ENCODE measurements at regions not wholly inside any gene's neighbourhood (a gene's known extent, or its start where the extent isn't known, plus 50 kb on each side); places are given as distances from the start of the nearest gene placed in this dataset.

GRCh38 chr3:177300039-177300833 lies 103.0 kb upstream of the TBL1XR1 start:
- no peak for DNase-seq (ENCODE audit: low read depth in 2 of 2)

- no peak for DNase-seq (ENCODE audit: low read depth in 2 of 2)
Measured at GRCh38 chr3:177300842-177301241, 103.6 kb upstream of the TBL1XR1 start.

- no peak for DNase-seq (ENCODE audit: low read depth in 2 of 2)
Measured at GRCh38 chr3:177306252-177306651, 109.0 kb upstream of the TBL1XR1 start.

- no peak for DNase-seq (ENCODE audit: low read depth in 2 of 2)
Measured at GRCh38 chr3:177307391-177307790, 110.1 kb upstream of the TBL1XR1 start.

- DNase-seq (ENCODE audit: low read depth in 2 of 2) = no peak
Measured at GRCh38 chr3:177307826-177308225, 110.5 kb upstream of the TBL1XR1 start.

GRCh38 chr3:177308286-177308685 lies 111.0 kb upstream of the TBL1XR1 start:
- no peak for DNase-seq (ENCODE audit: low read depth in 2 of 2)

GRCh38 chr3:177308911-177309310 lies 111.6 kb upstream of the TBL1XR1 start:
- no peak for DNase-seq (ENCODE audit: low read depth in 2 of 2)

- DNase-seq (ENCODE audit: low read depth in 2 of 2) = no peak
Measured at GRCh38 chr3:177312491-177312890, 115.2 kb upstream of the TBL1XR1 start.

GRCh38 chr3:177314897-177315296 lies 117.6 kb upstream of the TBL1XR1 start:
- DNase-seq (ENCODE audit: low read depth in 2 of 2) = no peak

- no peak for DNase-seq (ENCODE audit: low read depth in 2 of 2)
Measured at GRCh38 chr3:177317247-177317646, 120.0 kb upstream of the TBL1XR1 start.

GRCh38 chr3:177318559-177318958 lies 121.3 kb upstream of the TBL1XR1 start:
- no peak for DNase-seq (ENCODE audit: low read depth in 2 of 2)

GRCh38 chr3:177320765-177321247 lies 123.5 kb upstream of the TBL1XR1 start:
- no peak for DNase-seq (ENCODE audit: low read depth in 2 of 2)

- DNase-seq (ENCODE audit: low read depth in 2 of 2) = no peak
Measured at GRCh38 chr3:177321819-177322218, 124.5 kb upstream of the TBL1XR1 start.

- DNase-seq (ENCODE audit: low read depth in 2 of 2) = no peak
Measured at GRCh38 chr3:177322881-177323280, 125.6 kb upstream of the TBL1XR1 start.

- DNase-seq (ENCODE audit: low read depth in 2 of 2) = no peak
Measured at GRCh38 chr3:177329854-177330253, 132.6 kb upstream of the TBL1XR1 start.

GRCh38 chr3:177330779-177331178 lies 133.5 kb upstream of the TBL1XR1 start:
- DNase-seq (ENCODE audit: low read depth in 2 of 2) = no peak

GRCh38 chr3:177331203-177331835 lies 134.0 kb upstream of the TBL1XR1 start:
- DNase-seq (ENCODE audit: low read depth in 2 of 2) = no peak

- DNase-seq (ENCODE audit: low read depth in 2 of 2) = no peak
Measured at GRCh38 chr3:177332955-177333354, 135.7 kb upstream of the TBL1XR1 start.

- no peak for DNase-seq (ENCODE audit: low read depth in 2 of 2)
Measured at GRCh38 chr3:177333533-177334520, 136.5 kb upstream of the TBL1XR1 start.

- no peak for DNase-seq (ENCODE audit: low read depth in 2 of 2)
Measured at GRCh38 chr3:177334803-177335202, 137.5 kb upstream of the TBL1XR1 start.

- no peak for DNase-seq (ENCODE audit: low read depth in 2 of 2)
Measured at GRCh38 chr3:177335728-177336127, 138.4 kb upstream of the TBL1XR1 start.

GRCh38 chr3:177336873-177337450 lies 139.7 kb upstream of the TBL1XR1 start:
- DNase-seq (ENCODE audit: low read depth in 2 of 2) = no peak
